Retinal pigment epithelial cell (primary cell): ENCODE measurements at regions not wholly inside any gene's neighbourhood (a gene's known extent, or its start where the extent isn't known, plus 50 kb on each side); places are given as distances from the start of the nearest gene placed in this dataset.

ENCODE experiments used
- DNase-seq: peaks from one replicate; pipeline ENCODE4 v3.0.0-alpha.2; 2010; ENCODE audit warnings: low read depth
- H3K4me3 ChIP-seq: 2 replicates; pipeline ENCODE4 v1.5.1; 2011; ENCODE audit warnings: mild to moderate bottlenecking, low read length, control low read depth, moderate library complexity
- TF ChIP-seq, protein P1 (sequence below): conservative IDR thresholded peaks from 2 replicates; pipeline ENCODE4 v1.5.1; 2011; ENCODE audit warnings: low read depth, low read length, control low read depth, inconsistent platforms

DNA sequence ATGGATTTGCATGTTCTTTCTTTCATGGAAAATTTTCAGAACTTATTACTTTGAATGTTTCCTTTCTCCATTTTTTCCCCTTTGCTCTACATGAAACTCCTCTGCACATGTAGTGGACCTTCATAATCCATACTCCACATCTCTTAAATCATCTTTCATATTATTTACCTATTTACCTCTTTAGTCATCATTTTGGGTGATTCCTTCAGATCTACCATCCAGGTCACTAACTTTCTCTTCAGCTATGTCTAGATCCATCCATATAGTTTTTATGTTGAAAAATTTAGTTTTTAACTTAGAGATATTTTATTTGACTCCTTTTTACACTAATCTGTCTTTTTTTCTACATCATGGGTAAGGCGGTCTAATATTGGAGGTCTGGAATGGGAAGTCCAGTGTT is 586.6 kb downstream of the NR2F1-AS1 start:
- no peak overlapping the region for H3K4me3 ChIP-seq
- TF ChIP-seq, protein P1, sequence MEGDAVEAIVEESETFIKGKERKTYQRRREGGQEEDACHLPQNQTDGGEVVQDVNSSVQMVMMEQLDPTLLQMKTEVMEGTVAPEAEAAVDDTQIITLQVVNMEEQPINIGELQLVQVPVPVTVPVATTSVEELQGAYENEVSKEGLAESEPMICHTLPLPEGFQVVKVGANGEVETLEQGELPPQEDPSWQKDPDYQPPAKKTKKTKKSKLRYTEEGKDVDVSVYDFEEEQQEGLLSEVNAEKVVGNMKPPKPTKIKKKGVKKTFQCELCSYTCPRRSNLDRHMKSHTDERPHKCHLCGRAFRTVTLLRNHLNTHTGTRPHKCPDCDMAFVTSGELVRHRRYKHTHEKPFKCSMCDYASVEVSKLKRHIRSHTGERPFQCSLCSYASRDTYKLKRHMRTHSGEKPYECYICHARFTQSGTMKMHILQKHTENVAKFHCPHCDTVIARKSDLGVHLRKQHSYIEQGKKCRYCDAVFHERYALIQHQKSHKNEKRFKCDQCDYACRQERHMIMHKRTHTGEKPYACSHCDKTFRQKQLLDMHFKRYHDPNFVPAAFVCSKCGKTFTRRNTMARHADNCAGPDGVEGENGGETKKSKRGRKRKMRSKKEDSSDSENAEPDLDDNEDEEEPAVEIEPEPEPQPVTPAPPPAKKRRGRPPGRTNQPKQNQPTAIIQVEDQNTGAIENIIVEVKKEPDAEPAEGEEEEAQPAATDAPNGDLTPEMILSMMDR: no peak
- no peak for DNase-seq

DNA sequence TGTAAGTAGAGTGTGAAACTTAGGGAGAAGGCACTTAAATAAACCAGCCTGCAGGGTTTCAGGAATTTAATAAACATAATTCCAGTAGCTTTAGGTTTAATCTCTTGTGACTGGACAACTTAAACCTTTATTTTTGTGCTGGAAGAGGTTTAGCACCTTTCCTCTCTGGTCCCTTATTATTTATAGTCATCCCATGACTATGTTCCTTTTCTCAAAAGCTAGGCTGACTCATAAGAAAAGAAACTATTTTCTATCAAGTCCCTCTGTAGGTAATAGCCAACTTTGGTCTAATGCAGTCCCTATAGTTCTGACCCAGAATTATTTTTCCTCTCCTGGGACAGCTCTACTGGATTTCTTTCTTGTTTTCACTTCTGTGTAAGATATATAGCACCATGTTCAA is 588.9 kb downstream of the NR2F1-AS1 start:
- peak; percentile 21 for DNase-seq
- TF ChIP-seq, protein P1: no peak
- no peak overlapping the region for H3K4me3 ChIP-seq

DNA sequence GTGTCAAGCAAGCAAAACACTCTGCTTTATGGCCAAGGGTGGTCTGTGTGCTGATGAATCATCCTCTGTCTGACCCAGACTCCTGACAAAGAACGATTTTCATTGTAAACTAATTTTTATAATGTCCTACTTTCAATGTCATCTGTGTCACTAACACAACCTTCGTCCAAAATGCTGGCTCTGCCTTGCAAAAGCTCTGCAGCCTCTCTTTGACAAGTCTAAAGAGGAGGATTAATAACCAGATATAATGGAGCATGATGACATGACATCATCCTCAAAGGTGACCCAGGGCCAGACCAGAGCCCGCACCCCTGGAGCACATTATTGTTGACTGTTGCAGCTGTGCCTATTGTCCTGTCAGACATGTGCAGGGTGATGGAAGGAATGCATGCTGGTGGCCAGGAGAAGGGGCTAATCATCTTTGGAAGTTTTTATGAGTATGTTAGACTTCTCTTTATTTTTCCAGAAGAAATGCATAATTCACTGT is 589.4 kb downstream of the NR2F1-AS1 start:
- DNase-seq: no peak
- TF ChIP-seq, protein P1: peak; percentile 4
- H3K4me3 ChIP-seq: no peak overlapping the region

DNA sequence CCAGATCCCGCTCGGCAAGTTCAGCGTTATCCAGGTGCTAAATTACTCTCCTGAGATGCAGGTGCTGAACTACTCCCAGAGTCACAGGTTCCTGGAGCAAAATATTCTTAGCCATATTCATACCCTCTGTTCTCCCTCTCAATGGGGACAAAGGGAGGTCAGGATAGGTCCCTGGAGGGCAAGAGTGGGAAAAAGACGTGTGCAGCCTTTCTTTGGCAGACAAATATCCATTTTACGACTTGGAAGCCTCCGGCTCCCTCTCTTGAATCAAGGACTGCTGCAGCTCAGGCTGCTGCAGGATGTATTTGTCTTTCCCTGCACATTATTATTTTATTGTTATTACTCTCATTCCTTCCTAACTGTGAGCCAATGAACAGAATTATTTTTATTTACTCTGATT is 590.2 kb downstream of the NR2F1-AS1 start:
- no peak overlapping the region for H3K4me3 ChIP-seq
- TF ChIP-seq, protein P1: no peak
- no peak for DNase-seq

DNA sequence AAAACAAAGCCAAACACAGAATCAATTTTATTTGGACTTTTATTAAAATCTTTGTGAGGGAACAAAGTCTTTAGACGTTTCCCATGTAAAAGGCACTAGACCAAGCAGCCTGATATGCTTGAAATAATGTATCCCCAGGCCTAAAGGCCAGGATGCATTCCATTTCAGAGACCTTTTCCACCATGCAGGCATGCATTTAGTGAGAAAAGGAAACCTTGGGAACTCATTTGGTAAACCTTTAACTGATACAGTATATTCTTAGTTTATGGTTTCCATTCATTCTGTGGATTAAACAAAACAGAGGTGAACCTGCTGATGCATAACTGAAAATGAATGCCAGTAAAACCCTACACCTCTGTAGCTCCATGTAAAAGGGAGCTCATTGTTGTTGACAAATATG is 600.0 kb downstream of the NR2F1-AS1 start:
- DNase-seq: no peak
- no peak overlapping the region for H3K4me3 ChIP-seq
- TF ChIP-seq, protein P1: no peak

DNA sequence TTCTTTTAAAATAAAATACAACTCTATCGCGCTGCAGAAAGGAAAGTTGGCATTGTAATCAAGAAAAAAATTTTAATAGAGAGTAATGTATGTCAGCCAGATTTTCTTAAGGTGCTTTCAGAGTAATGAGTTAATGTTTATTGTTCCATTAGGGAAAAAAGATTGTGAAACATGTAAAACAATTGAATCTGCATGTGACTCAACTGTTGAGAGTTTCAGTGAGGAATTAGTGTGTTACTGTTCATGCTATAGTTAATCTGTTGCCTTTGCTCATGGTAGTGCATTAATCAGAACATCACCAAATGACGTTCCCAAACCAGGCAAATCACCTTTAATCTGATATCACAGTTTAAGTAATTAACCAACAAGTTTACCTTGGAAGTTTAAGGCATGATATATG is 600.5 kb downstream of the NR2F1-AS1 start:
- TF ChIP-seq, protein P1: no peak
- H3K4me3 ChIP-seq: no peak overlapping the region
- no peak for DNase-seq

DNA sequence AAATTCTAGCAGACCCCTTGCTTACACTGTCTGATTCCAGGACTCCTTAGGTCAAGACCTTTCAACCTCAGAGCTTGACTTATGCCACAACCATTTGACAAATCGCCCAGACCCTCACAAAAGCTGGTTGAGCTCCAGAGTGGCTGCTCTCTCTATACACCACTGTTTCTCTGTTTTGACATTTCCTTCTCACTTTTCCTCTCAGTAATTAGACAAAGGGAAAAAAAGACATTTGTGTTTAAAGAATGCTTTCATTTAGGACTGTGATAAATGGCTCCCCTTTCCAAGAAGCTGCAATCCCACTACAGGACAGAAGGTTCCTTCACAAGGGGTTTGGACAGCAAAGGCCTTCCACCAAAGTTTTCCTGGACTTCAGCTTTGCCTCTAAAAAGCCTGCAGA is 601.3 kb downstream of the NR2F1-AS1 start:
- no peak for DNase-seq
- TF ChIP-seq, protein P1: no peak
- H3K4me3 ChIP-seq: no peak overlapping the region
